Central memory CD8-positive, alpha-beta T cell (primary cell): ENCODE measurements at regions not wholly inside any gene's neighbourhood (a gene's known extent, or its start where the extent isn't known, plus 50 kb on each side); places are given as distances from the start of the nearest gene placed in this dataset.
A peak's percentile ranks its signal among the peaks of the same experiment; 100 is the strongest.
"Not testable (repeated sequence)": the region's sequence is repeated elsewhere in the genome, so short reads cannot be mapped to it uniquely, and the experiment has no call there.

Source experiments
- ATAC-seq: fragments of 150-1000 bp; cut with Tn5 transposase; replicated peaks from 2 replicates; pipeline ENCODE4 v1.10.0; 2022; ENCODE audit warnings: mild to moderate bottlenecking, moderate FRiP score, moderate number of reproducible peaks; ENCODE audit not compliant: poor library complexity, severe bottlenecking; ENCODE audit errors: extremely low read depth
- DNase-seq, 2 donors: peaks; one replicate each; pipeline ENCODE4 v3.0.0; 2021; ENCODE audit warnings: low spot score in 2 of 2
- H3K27ac Mint-ChIP-seq: one replicate; pipeline ENCODE4 v1.8.0; 2022; ENCODE audit warnings: low read depth, mild to moderate bottlenecking, moderate library complexity, mixed read lengths
- H3K27me3 Mint-ChIP-seq: one replicate; pipeline ENCODE4 v1.8.0; 2022; ENCODE audit warnings: mixed read lengths
- H3K36me3 Mint-ChIP-seq: one replicate; pipeline ENCODE4 v1.8.0; 2022; ENCODE audit warnings: mild to moderate bottlenecking, moderate library complexity, mixed read lengths; ENCODE audit not compliant: insufficient read depth
- H3K4me1 Mint-ChIP-seq: one replicate; pipeline ENCODE4 v1.8.0; 2022; ENCODE audit warnings: mixed read lengths
- H3K4me3 Mint-ChIP-seq: one replicate; pipeline ENCODE4 v1.8.0; 2022; ENCODE audit warnings: mild to moderate bottlenecking, moderate library complexity, mixed read lengths
- H3K9me3 Mint-ChIP-seq: one replicate; pipeline ENCODE4 v1.8.0; 2022; ENCODE audit warnings: mixed read lengths

GRCh38 chr10:33037726-33038125, 79.7 kb upstream of the ITGB1 start:
- no peak for DNase-seq
- no peaks in the 10 kb centered on the region for H3K36me3 Mint-ChIP-seq
- no peak for ATAC-seq
- no peak overlapping the region for H3K4me3 Mint-ChIP-seq
- H3K9me3 Mint-ChIP-seq: no peaks in the 10 kb centered on the region
- no peaks in the 10 kb centered on the region for H3K4me1 Mint-ChIP-seq
- H3K27ac Mint-ChIP-seq: no peak overlapping the region
- H3K27me3 Mint-ChIP-seq: no peaks in the 10 kb centered on the region

DNA sequence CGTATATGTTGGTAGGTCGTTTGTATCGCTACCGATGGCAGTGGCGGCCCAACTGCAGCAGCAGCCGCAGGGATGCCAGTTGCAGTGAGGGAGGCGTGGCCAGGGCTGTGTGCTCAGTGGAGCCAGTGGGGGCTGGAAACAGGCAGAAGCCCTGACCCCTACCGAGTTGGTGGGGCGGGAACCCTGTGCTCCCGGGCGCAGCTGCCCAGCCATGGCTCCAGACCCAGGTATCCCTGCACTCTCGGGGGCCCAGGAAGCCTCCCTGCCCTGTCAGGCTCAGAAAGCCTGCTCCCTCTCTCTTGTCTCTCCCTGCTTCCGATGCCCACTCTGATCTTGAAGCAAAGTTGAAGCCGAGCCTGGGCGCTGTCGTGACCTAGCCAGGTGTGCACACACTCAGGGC, 78.6 kb upstream of the ITGB1 start:
- DNase-seq (no peak), ATAC-seq (no peak)
- H3K27me3 Mint-ChIP-seq: no peaks in the 10 kb centered on the region
- H3K27ac Mint-ChIP-seq: no peak overlapping the region
- no peaks in the 10 kb centered on the region for H3K9me3 Mint-ChIP-seq
- no peaks in the 10 kb centered on the region for H3K4me1 Mint-ChIP-seq
- H3K36me3 Mint-ChIP-seq: no peaks in the 10 kb centered on the region
- no peak overlapping the region for H3K4me3 Mint-ChIP-seq

GRCh38 chr10:33035411-33035810, 77.4 kb upstream of the ITGB1 start:
- Mint-ChIP-seq H3K4me3 (no peak overlapping the region), H3K9me3 (no peaks in the 10 kb centered on the region), H3K27ac (no peak overlapping the region), H3K36me3 (no peaks in the 10 kb centered on the region), H3K27me3 (no peaks in the 10 kb centered on the region), H3K4me1 (no peaks in the 10 kb centered on the region)
- DNase-seq: no peak
- ATAC-seq: no peak

GRCh38 chr10:33034931-33035330, 76.9 kb upstream of the ITGB1 start:
- no peak for ATAC-seq
- no peaks in the 10 kb centered on the region for H3K4me1 Mint-ChIP-seq
- H3K27me3 Mint-ChIP-seq: no peaks in the 10 kb centered on the region
- no peak overlapping the region for H3K27ac Mint-ChIP-seq
- no peaks in the 10 kb centered on the region for H3K9me3 Mint-ChIP-seq
- DNase-seq: no peak
- H3K4me3 Mint-ChIP-seq: no peak overlapping the region
- peaks cover 2% of the 10 kb centered on the region for H3K36me3 Mint-ChIP-seq

DNA sequence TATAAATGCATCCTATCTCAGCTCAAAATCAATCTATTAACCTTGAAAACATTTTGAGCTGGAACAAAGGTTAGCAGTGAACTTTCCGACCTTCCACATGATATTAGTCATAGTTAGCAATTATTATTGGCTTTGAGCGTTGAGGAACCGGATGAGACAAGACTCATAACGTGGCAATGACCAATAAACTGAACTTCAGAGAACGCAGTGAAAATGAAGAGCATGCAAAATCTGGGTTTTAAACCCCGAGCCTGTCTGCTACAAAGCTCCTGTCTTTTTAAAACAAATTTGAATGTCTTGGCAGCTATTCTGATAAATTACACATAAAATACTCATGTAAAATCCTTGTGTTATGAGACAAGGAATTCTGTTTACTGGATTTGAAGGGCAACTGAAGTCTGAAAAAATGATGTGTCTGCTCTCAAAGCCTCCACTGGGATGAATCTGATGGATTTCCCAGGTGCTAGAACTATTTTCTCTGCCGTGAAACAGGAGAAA, 74.7 kb upstream of the ITGB1 start:
- no peaks in the 10 kb centered on the region for H3K27me3 Mint-ChIP-seq
- H3K4me1 Mint-ChIP-seq: peaks cover 8% of the 10 kb centered on the region
- no peaks in the 10 kb centered on the region for H3K9me3 Mint-ChIP-seq
- peak overlapping the region; percentile 25 for H3K27ac Mint-ChIP-seq
- ATAC-seq (no peak), DNase-seq (no peak)
- H3K4me3 Mint-ChIP-seq: no peak overlapping the region
- peaks cover 2% of the 10 kb centered on the region for H3K36me3 Mint-ChIP-seq

GRCh38 chr10:33031815-33032653, 74.0 kb upstream of the ITGB1 start:
- H3K27me3 Mint-ChIP-seq: no peaks in the 10 kb centered on the region
- no peaks in the 10 kb centered on the region for H3K9me3 Mint-ChIP-seq
- peaks cover 12% of the 10 kb centered on the region for H3K4me1 Mint-ChIP-seq
- H3K27ac Mint-ChIP-seq: peak overlapping the region; percentile 25
- no peak overlapping the region for H3K4me3 Mint-ChIP-seq
- DNase-seq (no peak), ATAC-seq (no peak)
- peaks cover 2% of the 10 kb centered on the region for H3K36me3 Mint-ChIP-seq

GRCh38 chr10:33031171-33031570, 73.1 kb upstream of the ITGB1 start:
- ATAC-seq (no peak), DNase-seq (no peak)
- Mint-ChIP-seq H3K27me3 (no peaks in the 10 kb centered on the region), H3K36me3 (peaks cover 2% of the 10 kb centered on the region), H3K4me3 (no peak overlapping the region), H3K27ac (no peak overlapping the region), H3K9me3 (no peaks in the 10 kb centered on the region), H3K4me1 (peaks cover 20% of the 10 kb centered on the region)

DNA sequence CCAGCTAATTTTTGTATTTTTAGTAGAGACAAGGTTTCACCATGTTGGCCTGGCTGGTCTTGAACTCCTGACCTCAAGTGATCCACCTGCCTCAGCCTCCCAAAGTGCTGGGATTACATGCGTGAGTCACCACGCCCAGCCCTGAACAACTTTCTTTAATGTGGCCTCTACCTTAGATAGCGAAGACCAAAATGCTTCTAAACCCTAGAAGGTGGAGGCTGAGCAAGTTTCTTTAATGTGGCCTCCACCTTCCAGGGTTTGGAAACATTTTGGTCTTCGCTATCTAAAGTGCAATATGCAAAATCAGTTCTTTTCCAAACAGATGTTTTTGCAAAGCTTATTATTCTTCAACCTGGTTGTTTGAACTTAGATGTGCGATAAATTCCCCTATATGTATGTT, 70.5 kb upstream of the ITGB1 start:
- H3K36me3 Mint-ChIP-seq, H3K4me3 Mint-ChIP-seq, DNase-seq, H3K9me3 Mint-ChIP-seq, H3K27me3 Mint-ChIP-seq: not testable (repeated sequence)
- peaks cover 37% of the 10 kb centered on the region for H3K4me1 Mint-ChIP-seq
- H3K27ac Mint-ChIP-seq: peak overlapping the region; percentile 91
- ATAC-seq: peak; percentile 37

GRCh38 chr10:33027088-33027487, 69.1 kb upstream of the ITGB1 start:
- H3K9me3 Mint-ChIP-seq: no peaks in the 10 kb centered on the region
- no peak for ATAC-seq
- no peaks in the 10 kb centered on the region for H3K27me3 Mint-ChIP-seq
- no peak overlapping the region for H3K27ac Mint-ChIP-seq
- no peak for DNase-seq
- H3K4me3 Mint-ChIP-seq: no peak overlapping the region
- peaks cover 37% of the 10 kb centered on the region for H3K4me1 Mint-ChIP-seq
- peaks cover 5% of the 10 kb centered on the region for H3K36me3 Mint-ChIP-seq

- Mint-ChIP-seq H3K36me3 (peaks cover 5% of the 10 kb centered on the region), H3K27ac (peak overlapping the region; percentile 64), H3K9me3 (no peaks in the 10 kb centered on the region), H3K27me3 (no peaks in the 10 kb centered on the region), H3K4me1 (peaks cover 37% of the 10 kb centered on the region), H3K4me3 (no peak overlapping the region)
- DNase-seq: no peak
- no peak for ATAC-seq
Measured at GRCh38 chr10:33026422-33026821, 68.4 kb upstream of the ITGB1 start.

DNA sequence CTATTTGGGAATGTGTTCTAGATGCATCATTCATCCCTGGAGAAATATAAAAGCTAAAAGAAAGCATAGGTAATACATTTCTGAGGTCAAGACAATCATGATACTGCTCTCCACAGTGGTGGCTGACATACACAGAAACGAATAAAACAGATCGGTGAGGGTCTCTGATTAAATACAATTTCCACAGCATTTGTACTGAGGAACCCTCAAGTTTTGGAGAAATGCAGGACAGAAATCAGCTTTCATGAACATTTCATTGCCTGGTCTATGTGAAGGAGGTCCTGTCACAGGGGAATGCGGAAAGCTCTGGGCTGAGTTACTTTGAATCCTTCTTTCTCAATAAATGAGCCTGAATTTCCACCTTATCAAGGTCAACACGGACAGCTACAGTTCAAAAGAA, 67.9 kb upstream of the ITGB1 start:
- peaks cover 37% of the 10 kb centered on the region for H3K4me1 Mint-ChIP-seq

DNA sequence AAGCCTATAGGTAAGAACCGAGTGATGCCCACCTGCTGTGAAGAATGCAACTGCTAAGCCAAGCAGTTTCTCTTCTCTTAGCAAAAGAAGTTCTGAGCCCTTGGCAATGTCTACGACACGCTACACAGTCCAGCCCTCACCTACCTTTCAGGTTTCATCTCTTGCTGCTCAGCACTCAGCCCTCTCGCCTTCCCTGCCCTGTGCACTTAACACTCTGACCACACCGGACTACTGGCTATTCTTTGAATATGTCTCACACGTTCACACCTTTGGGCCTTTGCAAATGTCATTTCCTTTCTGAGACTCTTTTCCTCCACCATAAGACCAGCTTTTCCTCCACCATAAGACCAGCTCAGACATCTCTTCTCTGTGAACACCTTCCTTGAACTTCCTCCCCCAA, 67.0 kb upstream of the ITGB1 start:
- H3K4me1 Mint-ChIP-seq: peaks cover 37% of the 10 kb centered on the region
- peaks cover 4% of the 10 kb centered on the region for H3K36me3 Mint-ChIP-seq
- no peak overlapping the region for H3K27ac Mint-ChIP-seq
- ATAC-seq: no peak
- DNase-seq: no peak
- H3K27me3 Mint-ChIP-seq: no peaks in the 10 kb centered on the region
- no peaks in the 10 kb centered on the region for H3K9me3 Mint-ChIP-seq
- H3K4me3 Mint-ChIP-seq: no peak overlapping the region

More for the DNA sequence above, 67.9 kb upstream of the ITGB1 start:
- Mint-ChIP-seq H3K27ac (peak overlapping the region; percentile 64), H3K36me3 (peaks cover 5% of the 10 kb centered on the region), H3K4me3 (no peak overlapping the region), H3K9me3 (no peaks in the 10 kb centered on the region), H3K27me3 (no peaks in the 10 kb centered on the region)
- DNase-seq: no peak
- no peak for ATAC-seq

DNA sequence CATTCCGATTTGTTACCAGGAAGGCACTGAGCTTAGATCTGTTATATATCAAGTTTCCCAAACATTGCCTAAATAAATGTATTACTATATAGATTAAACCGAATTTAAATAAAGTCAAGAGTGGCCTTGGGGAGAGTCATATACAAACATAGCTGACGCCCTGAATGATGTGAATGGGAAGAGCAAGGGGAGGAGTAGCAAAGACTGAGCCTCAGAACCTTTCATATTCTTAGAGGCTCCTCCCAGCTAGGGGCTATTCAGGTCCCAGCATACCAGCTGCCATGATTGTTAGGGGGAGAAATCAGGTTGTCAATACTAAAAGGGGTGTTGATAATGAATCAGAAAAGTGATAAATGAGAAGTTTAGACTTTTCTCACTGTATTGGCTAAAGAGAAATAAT, 64.7 kb upstream of the ITGB1 start:
- Mint-ChIP-seq H3K4me3 (no peak overlapping the region), H3K27ac (no peak overlapping the region), H3K4me1 (peaks cover 29% of the 10 kb centered on the region), H3K36me3 (peaks cover 2% of the 10 kb centered on the region), H3K9me3 (no peaks in the 10 kb centered on the region), H3K27me3 (no peaks in the 10 kb centered on the region)
- no peak for ATAC-seq
- no peak for DNase-seq
